ENCODE measurements at regions not wholly inside any gene's neighbourhood (a gene's known extent, or its start where the extent isn't known, plus 50 kb on each side); places are given as distances from the start of the nearest gene placed in this dataset.

GRCh38 chrX:150152036-150152435 is 211.1 kb upstream of the MAMLD1 start:
- ATAC-seq (no peak), FAIRE-seq (no peak), DNase-seq (ENCODE audit: low read depth, low spot score) (no peak)
- no TSS peak for BruUV-seq (replicated peaks)
- Histone ChIP-seq H4K20me1 (ENCODE audit: control insufficient read depth, insufficient read depth) (no peaks in the 10 kb centered on the region), H3K4me2 (ENCODE audit: control insufficient read depth, insufficient read depth) (no peak overlapping the region), H3K27ac (ENCODE audit: control insufficient read depth, insufficient read depth) (no peak overlapping the region), H3K36me3 (ENCODE audit: control insufficient read depth in 2 of 2, insufficient read depth in 2 of 2, low read length in 1 of 2) (no peaks in the 10 kb centered on the region), H2AFZ (ENCODE audit: control insufficient read depth, low read depth, low read length) (no peak overlapping the region), H3K9ac (ENCODE audit: control insufficient read depth, insufficient read depth, low read length) (no peak overlapping the region), H3K4me1 (ENCODE audit: control insufficient read depth, insufficient read depth, low read length) (no peaks in the 10 kb centered on the region), H3K79me2 (ENCODE audit: control insufficient read depth, insufficient read depth, low read length) (no peaks in the 10 kb centered on the region), H3K4me3 (no peak overlapping the region), H3K27me3 (replicated peaks in 1 of 2; ENCODE audit: control insufficient read depth in 2 of 2, insufficient read depth in 2 of 2, low read length in 1 of 2) (no peaks in the 10 kb centered on the region), H3K9me3 (replicated peaks; ENCODE audit: control insufficient read depth, insufficient read depth, low read length) (no peaks in the 10 kb centered on the region)
- ChIA-PET CTCF (no interaction called here), RAD21 (ENCODE audit: unreplicated experiment) (no interaction called here), POLR2A (no interaction called here), SMC1A (ENCODE audit: uncharacterized antibody, unreplicated experiment) (no interaction called here)
- WGBS (ENCODE audit: insufficient coverage, insufficient replicate concordance, low lambda C conversion rate, missing lambda C conversion rate), result 11% methylated on average over 4 of the region's 4 CpGs
- intact Hi-C loops (cut with micrococcal nuclease; ENCODE audit: unreplicated experiment) (no loop called here), in situ Hi-C loops (cut with MboI) (no loop called here)
- TF ChIP-seq MTA3 (IDR thresholded peaks at IDR 0.05; ENCODE audit: borderline replicate concordance, low read length), result no peak
- no peak for TF ChIP-seq HDAC2 (IDR thresholded peaks at IDR 0.05)
- no peak for TF ChIP-seq SP1 (IDR thresholded peaks at IDR 0.05; ENCODE audit: low read depth, low read length)
- no peak for TF ChIP-seq E2F4 (IDR thresholded peaks at IDR 0.05; ENCODE audit: low read depth, low read length)
- no peak for TF ChIP-seq ZBTB11 (CRISPR knock-in tag; IDR thresholded peaks at IDR 0.05)
- TF ChIP-seq ESRRA (IDR thresholded peaks at IDR 0.05; ENCODE audit: low read length), result no peak
- no peak for TF ChIP-seq MYC (IDR thresholded peaks at IDR 0.05; ENCODE audit: insufficient read depth, insufficient read length, insufficient replicate concordance, low read length, severe bottlenecking)
- no peak for TF ChIP-seq EGR1 (IDR thresholded peaks at IDR 0.05; ENCODE audit: borderline replicate concordance in 1 of 2, low read depth in 2 of 2, low read length in 2 of 2)
- TF ChIP-seq SPI1 (IDR thresholded peaks at IDR 0.05; ENCODE audit: borderline replicate concordance, insufficient read depth, low read depth, low read length), result no peak
- TF ChIP-seq FOXK2 (IDR thresholded peaks at IDR 0.05), result no peak
- TF ChIP-seq IRF5 (IDR thresholded peaks at IDR 0.05; ENCODE audit: borderline replicate concordance), result no peak
- TF ChIP-seq IKZF2 (IDR thresholded peaks at IDR 0.05), result no peak
